ENCODE measurements at regions not wholly inside any gene's neighbourhood (a gene's known extent, or its start where the extent isn't known, plus 50 kb on each side); places are given as distances from the start of the nearest gene placed in this dataset.
A peak's percentile ranks its signal among the peaks of the same experiment; 100 is the strongest.

DNA sequence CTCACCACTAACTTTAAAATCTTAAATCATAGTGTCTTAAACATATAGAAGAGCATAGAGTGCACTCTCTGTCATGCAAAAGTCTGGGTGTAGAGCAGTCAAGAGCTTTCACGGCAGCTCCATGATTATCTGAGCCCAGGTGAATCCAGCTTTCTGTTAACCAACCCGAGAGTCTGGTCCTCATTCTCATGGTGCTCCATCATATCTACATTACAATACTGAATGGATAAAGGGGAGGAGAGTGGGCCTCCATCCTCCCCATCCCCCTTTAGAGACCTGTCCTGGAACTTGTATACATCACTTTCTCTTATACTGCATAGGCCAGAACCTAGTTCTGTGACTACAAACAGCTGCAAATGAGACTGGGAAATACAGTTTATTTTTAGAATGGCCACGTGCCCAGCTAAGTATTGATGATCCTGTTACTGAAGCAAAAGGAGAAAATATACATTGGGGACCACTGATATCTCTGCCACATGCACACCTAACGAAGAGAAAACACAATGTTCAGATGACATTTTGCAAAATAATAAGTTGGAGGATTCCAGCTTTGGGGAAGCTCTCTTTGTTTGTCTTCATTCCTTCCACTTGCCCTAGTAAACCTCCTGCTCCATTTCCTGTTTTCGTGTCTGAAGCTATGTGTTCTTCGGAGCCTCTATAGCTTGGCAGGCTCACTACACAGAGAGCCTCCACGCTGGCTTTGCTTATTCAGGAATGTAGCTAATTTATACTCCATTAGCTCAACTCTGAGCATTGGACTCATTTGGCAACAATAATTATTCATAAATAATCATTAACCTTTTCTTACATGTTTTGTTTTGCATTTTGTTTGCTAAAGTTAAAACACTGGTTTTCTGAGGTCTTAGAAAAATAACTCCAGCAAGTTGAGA lies 110.1 kb downstream of the IYD start:
- Mint-ChIP-seq H3K27ac (ENCODE audit: unreplicated experiment) (peak overlapping the region; percentile 34), H3K4me3 (ENCODE audit: unreplicated experiment) (no peak overlapping the region), H3K4me1 (ENCODE audit: unreplicated experiment) (peaks cover 19% of the 10 kb centered on the region), H3K9me3 (ENCODE audit: unreplicated experiment) (no peaks in the 10 kb centered on the region), H3K27me3 (ENCODE audit: unreplicated experiment) (peaks cover 3% of the 10 kb centered on the region), H3K36me3 (ENCODE audit: low read depth, unreplicated experiment) (no peaks in the 10 kb centered on the region)
- no peak for DNase-seq (ENCODE audit: low spot score)
- no peak for TF ChIP-seq CTCF (IDR thresholded peaks at IDR 0.05; ENCODE audit: unreplicated experiment)

DNA sequence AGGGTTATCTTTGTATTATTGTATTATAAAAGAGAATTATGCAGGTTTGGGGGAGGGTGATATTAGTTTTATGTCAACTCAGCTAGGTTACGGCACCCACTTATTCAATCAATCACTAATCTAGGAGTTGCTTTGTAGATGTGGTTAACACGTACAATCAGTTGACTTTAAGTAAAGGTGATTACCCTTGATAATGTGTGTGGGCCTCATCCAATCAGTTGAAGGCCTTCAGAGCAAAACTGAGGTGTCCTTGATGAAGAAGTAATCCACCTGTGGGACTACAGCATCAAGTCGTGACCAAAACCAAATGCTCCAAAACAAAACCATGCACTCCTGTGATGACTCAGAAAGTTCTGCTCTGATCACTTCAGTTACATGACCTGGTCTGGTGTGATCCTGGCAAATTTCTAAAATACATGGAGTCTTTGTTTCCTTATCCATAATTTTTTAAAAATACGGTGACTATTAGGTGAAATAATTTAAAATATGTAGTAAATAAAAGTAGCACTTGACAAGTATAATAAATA lies 114.1 kb downstream of the IYD start:
- peaks cover 35% of the 10 kb centered on the region for H3K4me1 Mint-ChIP-seq (ENCODE audit: unreplicated experiment)
- DNase-seq (ENCODE audit: low spot score) = no peak
- no peak for TF ChIP-seq CTCF (IDR thresholded peaks at IDR 0.05; ENCODE audit: unreplicated experiment)
- H3K4me3 Mint-ChIP-seq (ENCODE audit: unreplicated experiment) = no peak overlapping the region
- peaks cover 4% of the 10 kb centered on the region for H3K9me3 Mint-ChIP-seq (ENCODE audit: unreplicated experiment)
- H3K27me3 Mint-ChIP-seq (ENCODE audit: unreplicated experiment) = peaks cover 3% of the 10 kb centered on the region
- no peak overlapping the region for H3K27ac Mint-ChIP-seq (ENCODE audit: unreplicated experiment)
- H3K36me3 Mint-ChIP-seq (ENCODE audit: low read depth, unreplicated experiment) = peaks cover 6% of the 10 kb centered on the region

GRCh38 chr6:150485161-150485958 lies 114.3 kb upstream of the PLEKHG1 start:
- Mint-ChIP-seq H3K27ac (ENCODE audit: unreplicated experiment) (peak overlapping the region; percentile 97), H3K36me3 (ENCODE audit: low read depth, unreplicated experiment) (peaks cover 6% of the 10 kb centered on the region), H3K4me1 (ENCODE audit: unreplicated experiment) (peaks cover 22% of the 10 kb centered on the region), H3K4me3 (ENCODE audit: unreplicated experiment) (no peak overlapping the region), H3K27me3 (ENCODE audit: unreplicated experiment) (peaks cover 6% of the 10 kb centered on the region), H3K9me3 (ENCODE audit: unreplicated experiment) (peaks cover 4% of the 10 kb centered on the region)
- DNase-seq (ENCODE audit: low spot score) = no peak
- no peak for TF ChIP-seq CTCF (IDR thresholded peaks at IDR 0.05; ENCODE audit: unreplicated experiment)

- H3K27ac Mint-ChIP-seq (ENCODE audit: unreplicated experiment) = peak overlapping the region; percentile 24
- peaks cover 6% of the 10 kb centered on the region for H3K36me3 Mint-ChIP-seq (ENCODE audit: low read depth, unreplicated experiment)
- no peak overlapping the region for H3K4me3 Mint-ChIP-seq (ENCODE audit: unreplicated experiment)
- H3K27me3 Mint-ChIP-seq (ENCODE audit: unreplicated experiment) = peaks cover 5% of the 10 kb centered on the region
- peaks cover 19% of the 10 kb centered on the region for H3K4me1 Mint-ChIP-seq (ENCODE audit: unreplicated experiment)
- peak; percentile 25 for DNase-seq (ENCODE audit: low spot score)
- no peak for TF ChIP-seq CTCF (IDR thresholded peaks at IDR 0.05; ENCODE audit: unreplicated experiment)
- peaks cover 4% of the 10 kb centered on the region for H3K9me3 Mint-ChIP-seq (ENCODE audit: unreplicated experiment)
Measured at GRCh38 chr6:150486048-150486447, 113.6 kb upstream of the PLEKHG1 start.
